ENCODE measurements at regions not wholly inside any gene's neighbourhood (a gene's known extent, or its start where the extent isn't known, plus 50 kb on each side); places are given as distances from the start of the nearest gene placed in this dataset.

GRCh38 chrX:125407314-125407713 lies 87.6 kb downstream of the TEX13C start:
- H3K27ac Mint-ChIP-seq: no peak overlapping the region
- no peaks in the 10 kb centered on the region for H3K36me3 Mint-ChIP-seq (ENCODE audit: low read depth)
- no peaks in the 10 kb centered on the region for H3K27me3 Mint-ChIP-seq (ENCODE audit: low read depth)
- TF ChIP-seq CTCF (IDR thresholded peaks at IDR 0.05; ENCODE audit: unreplicated experiment in 3 of 3): no peak
- no peaks in the 10 kb centered on the region for H3K9me3 Mint-ChIP-seq
- H3K4me3 Mint-ChIP-seq: no peak overlapping the region
- H3K4me1 Mint-ChIP-seq: no peaks in the 10 kb centered on the region

- H3K4me1 Mint-ChIP-seq: no peaks in the 10 kb centered on the region
- H3K36me3 Mint-ChIP-seq (ENCODE audit: low read depth): no peaks in the 10 kb centered on the region
- H3K9me3 Mint-ChIP-seq: no peaks in the 10 kb centered on the region
- H3K27ac Mint-ChIP-seq: no peak overlapping the region
- TF ChIP-seq CTCF (IDR thresholded peaks at IDR 0.05; ENCODE audit: unreplicated experiment in 3 of 3): no peak
- no peaks in the 10 kb centered on the region for H3K27me3 Mint-ChIP-seq (ENCODE audit: low read depth)
- no peak overlapping the region for H3K4me3 Mint-ChIP-seq
Measured at GRCh38 chrX:125420809-125421208, 101.1 kb downstream of the TEX13C start.

DNA sequence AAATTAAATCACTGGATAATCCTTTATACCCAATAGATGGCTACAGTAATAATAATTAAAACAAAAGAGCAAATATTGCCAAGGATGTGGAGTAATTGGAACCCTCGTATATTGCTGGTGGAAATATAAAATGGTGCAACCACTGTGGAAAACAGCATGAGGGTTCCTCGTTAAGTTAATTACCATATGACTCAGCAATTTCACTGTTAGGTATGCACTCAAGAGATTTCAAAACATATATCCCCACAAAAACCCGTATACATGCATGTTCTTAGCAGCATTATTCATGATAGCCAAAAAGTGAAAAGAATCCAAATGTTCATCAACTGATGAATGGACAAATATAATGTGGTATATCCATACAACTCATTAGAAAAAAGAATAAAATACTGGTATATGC lies 103.3 kb downstream of the TEX13C start:
- Mint-ChIP-seq H3K4me3 (no peak overlapping the region), H3K9me3 (no peaks in the 10 kb centered on the region), H3K27ac (no peak overlapping the region), H3K27me3 (ENCODE audit: low read depth) (no peaks in the 10 kb centered on the region), H3K4me1 (no peaks in the 10 kb centered on the region), H3K36me3 (ENCODE audit: low read depth) (no peaks in the 10 kb centered on the region)
- TF ChIP-seq CTCF (IDR thresholded peaks at IDR 0.05; ENCODE audit: unreplicated experiment in 3 of 3): no peak

DNA sequence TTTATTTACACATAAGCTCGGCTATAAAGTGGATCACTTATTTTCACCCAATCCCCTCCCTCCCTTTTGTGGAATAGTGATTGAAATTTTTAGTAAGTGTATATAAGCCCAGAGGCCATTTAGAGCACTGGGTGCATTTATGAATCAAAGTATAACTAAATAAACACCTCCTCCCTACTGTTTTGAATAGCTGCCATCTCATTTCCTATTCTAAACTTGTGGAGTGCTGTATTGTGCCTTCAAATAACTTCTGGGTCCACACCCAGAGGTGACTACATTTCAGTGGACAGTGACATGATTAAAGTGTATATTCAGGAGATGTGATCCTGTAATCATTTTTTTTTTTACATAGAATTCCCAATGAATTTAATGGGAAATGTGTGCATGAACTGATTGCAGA lies 104.9 kb downstream of the TEX13C start:
- no peaks in the 10 kb centered on the region for H3K9me3 Mint-ChIP-seq
- no peaks in the 10 kb centered on the region for H3K4me1 Mint-ChIP-seq
- H3K4me3 Mint-ChIP-seq: no peak overlapping the region
- TF ChIP-seq CTCF (IDR thresholded peaks at IDR 0.05; ENCODE audit: unreplicated experiment in 3 of 3): no peak
- no peak overlapping the region for H3K27ac Mint-ChIP-seq
- H3K36me3 Mint-ChIP-seq (ENCODE audit: low read depth): no peaks in the 10 kb centered on the region
- H3K27me3 Mint-ChIP-seq (ENCODE audit: low read depth): no peaks in the 10 kb centered on the region

DNA sequence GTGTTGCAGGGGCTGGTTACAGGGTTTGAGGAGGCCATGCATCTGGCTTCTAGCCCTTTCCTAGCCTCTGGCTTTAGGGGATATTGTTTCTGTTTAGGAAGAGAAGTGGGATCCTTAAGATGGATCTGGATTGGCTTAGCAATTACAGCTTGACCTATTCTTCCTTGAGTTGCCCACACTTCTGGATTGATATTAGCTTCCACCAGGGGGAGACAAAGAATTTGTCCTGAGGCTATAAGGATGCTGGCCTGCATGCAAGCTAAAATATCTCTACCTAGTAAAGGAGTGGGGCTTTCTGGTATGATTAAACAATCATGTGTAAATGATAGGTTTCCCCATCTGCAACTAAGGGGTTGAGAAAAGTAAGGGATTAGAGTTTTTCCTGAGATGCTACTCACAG lies 117.2 kb downstream of the TEX13C start:
- Mint-ChIP-seq H3K4me1 (no peaks in the 10 kb centered on the region), H3K36me3 (ENCODE audit: low read depth) (no peaks in the 10 kb centered on the region), H3K27ac (no peak overlapping the region), H3K9me3 (peaks cover 24% of the 10 kb centered on the region), H3K27me3 (ENCODE audit: low read depth) (no peaks in the 10 kb centered on the region), H3K4me3 (no peak overlapping the region)
- peak in 2 of 3 experiments; percentile 28 to 49 for TF ChIP-seq CTCF (IDR thresholded peaks at IDR 0.05; ENCODE audit: unreplicated experiment in 3 of 3)

GRCh38 chrX:125439194-125439849 lies 119.7 kb downstream of the TEX13C start:
- Mint-ChIP-seq H3K36me3 (ENCODE audit: low read depth) (no peaks in the 10 kb centered on the region), H3K27ac (no peak overlapping the region), H3K9me3 (peaks cover 14% of the 10 kb centered on the region), H3K27me3 (ENCODE audit: low read depth) (no peaks in the 10 kb centered on the region), H3K4me3 (no peak overlapping the region), H3K4me1 (no peaks in the 10 kb centered on the region)
- no peak for TF ChIP-seq CTCF (IDR thresholded peaks at IDR 0.05; ENCODE audit: unreplicated experiment in 3 of 3)
